Renal pelvis (tissue), 1 donor: ENCODE measurements at regions not wholly inside any gene's neighbourhood (a gene's known extent, or its start where the extent isn't known, plus 50 kb on each side); places are given as distances from the start of the nearest gene placed in this dataset.

ENCODE experiments used
- DNase-seq: peaks from one replicate; pipeline ENCODE4 v3.0.0-alpha.2; 2013

DNA sequence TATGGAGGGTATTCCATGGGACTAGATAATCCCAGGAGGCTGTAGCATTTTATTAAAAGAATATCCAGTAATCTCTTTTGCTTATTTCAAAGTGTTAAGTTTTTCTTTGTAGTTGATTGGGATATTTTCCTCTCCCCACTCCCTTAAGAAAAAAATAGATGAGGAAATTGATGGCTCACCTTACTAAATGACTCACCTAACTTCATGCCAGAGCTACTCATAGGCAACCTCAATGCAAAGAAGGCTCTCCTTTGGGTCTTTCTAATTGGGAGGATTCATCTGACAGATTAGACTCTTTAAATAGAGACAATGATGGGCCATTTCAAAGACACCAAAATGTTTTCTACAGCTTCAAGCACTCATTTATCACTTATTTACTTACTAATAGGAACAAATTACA is 528.5 kb upstream of the BTBD3 start:
- DNase-seq: no peak

GRCh38 chr20:11391591-11391990 is 526.1 kb upstream of the BTBD3 start:
- DNase-seq: no peak

DNA sequence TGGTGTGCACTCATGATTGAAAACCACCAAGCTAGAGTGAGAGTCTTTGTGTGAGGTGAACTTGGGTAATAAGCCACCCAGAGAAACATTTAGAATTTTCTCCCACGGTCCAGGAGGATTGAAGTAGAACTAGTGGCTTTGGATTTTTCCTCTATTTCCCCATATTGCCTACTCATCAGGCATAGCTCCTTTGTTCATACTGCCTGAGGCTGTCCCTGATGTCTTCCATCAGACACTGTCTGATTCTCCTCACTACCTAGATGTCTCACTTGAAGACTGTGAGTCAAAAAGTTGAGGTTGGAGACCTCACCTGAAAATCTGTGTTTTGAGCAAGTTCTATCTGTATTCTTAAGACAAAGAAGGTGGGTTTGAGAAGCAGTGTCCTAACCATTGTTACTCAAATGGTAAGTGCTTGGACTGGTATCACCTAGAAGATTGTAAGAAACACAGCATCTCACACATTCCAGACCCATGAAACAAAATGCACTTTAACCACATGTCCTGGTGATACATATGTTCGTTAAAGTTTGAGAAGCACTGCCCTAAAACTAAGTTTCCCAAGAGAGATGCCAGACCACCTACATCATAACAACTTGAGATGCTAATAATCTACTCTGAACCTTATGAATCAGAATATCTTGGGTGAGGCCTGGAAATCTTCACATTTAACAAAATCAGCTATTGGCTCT is 523.4 kb upstream of the BTBD3 start:
- no peak for DNase-seq

DNA sequence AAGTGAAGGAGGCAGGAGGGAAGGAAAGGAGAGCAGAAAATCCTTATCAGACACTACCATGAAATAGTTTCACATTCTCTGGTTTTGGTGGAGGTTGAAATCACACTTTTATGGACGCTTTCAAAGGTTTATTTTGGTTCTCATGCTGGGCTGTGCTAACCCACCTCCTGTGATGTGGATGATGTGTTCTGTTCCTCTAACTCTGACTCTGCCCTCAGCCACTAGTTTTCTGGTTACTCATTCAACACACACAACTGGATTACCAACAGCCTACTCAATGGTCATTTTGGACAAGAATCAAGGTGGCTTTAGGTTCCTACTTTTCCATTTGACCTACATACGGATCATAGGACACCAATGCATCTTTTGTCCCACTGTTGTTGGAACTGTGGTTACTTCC is 522.1 kb upstream of the BTBD3 start:
- DNase-seq: no peak

DNA sequence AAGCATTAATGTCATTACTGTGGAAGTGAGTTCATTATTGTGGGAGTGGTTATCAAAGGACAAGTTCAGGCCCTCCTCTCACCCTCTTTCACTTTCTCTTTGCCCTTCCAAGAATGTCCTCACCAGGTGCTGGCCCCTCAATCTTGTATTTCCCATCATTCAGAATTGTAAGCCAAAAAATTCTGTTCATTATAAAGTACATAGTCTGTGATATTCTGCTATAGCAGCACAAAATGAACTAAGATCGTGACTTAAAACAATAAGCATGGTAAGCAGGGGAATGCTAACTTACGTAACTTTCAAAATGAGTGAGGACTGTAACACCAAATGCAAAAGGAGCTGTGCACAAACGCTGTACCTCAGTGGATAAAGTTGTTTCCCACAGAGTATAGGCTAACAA is 515.7 kb upstream of the BTBD3 start:
- no peak for DNase-seq

- peak; percentile 65 for DNase-seq
Measured at GRCh38 chr20:11403711-11404110, 514.0 kb upstream of the BTBD3 start.

- DNase-seq: no peak
Measured at GRCh38 chr20:11406877-11407276, 510.8 kb upstream of the BTBD3 start.

DNA sequence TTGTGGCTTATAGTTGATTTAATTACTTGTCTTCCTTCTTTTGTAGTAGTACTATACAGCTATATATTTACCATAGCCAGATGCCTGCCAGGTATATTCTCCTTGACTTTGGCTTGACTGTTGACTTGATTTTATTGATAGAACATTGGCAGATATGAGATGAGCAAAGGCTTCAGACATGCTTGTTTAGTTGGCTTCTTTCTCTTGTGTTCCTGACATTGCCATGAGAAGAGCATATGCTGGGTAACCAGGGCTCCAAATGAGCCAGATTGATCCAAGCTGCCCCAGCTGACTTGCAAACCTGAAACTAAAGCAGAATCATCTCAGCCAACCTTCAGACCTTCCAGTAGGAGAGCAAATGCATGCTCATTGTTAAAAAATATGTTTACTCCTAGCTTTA is 508.1 kb upstream of the BTBD3 start:
- no peak for DNase-seq

DNA sequence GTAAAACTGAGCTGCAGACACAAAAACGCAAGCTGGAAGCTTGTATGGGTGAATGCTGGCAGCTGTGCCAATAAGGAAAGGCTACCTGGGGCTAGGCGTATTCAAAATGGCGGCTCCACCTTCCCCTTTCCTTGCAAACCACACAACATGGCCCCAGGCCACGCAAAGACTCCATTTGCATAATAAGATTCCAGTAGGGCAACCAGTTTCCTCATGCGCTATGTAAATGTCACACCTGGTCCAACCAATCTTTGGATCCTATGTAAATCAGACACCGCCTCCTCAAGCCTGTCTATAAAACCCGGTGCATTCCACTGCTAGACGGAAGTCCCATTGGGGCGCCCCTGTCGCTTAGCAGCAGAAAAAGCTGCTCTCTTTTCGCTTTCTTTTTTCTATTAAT is 505.9 kb upstream of the BTBD3 start:
- DNase-seq: no peak

GRCh38 chr20:11426948-11427347 is 490.7 kb upstream of the BTBD3 start:
- DNase-seq: no peak

DNA sequence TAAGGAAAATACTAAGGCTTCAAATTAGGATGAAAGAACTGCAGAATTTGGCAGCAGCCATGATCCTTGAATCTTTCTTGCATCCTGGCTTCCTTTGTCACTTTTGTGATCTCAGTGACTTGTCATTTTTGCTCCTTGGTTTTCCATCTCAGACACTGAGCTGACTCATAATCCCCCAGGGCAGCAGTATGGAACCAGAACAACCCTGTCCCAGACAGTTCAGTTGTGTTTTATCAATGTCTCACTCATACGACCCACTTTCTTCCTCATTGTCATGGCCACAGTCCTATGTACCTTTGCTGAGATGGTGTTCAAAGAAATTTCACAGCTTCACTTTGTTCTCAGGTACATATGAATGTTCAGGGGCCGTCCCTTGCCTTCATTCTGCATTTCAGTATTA is 488.5 kb upstream of the BTBD3 start:
- DNase-seq: no peak

- DNase-seq: peak; percentile 43
Measured at GRCh38 chr20:11429889-11430519, 487.7 kb upstream of the BTBD3 start.

GRCh38 chr20:11430652-11431051 is 487.0 kb upstream of the BTBD3 start:
- no peak for DNase-seq

DNA sequence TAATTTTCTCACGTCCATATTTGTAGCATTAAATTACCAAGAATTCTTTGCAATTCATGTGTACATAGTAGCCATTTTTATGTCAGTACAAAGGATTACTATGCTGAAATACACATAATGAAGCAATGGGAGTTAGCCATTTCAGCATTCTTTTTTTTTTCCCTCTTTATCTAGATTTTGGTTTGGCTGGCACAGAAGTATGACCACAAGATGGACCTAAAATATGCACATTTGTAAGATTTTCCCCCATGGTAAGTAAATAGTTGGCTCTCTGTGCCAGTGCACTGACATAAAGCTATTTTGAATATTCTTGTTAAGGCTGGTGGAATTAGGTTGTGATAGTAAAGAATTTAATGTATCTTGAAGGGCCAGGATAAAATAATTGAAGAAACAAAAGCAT is 486.1 kb upstream of the BTBD3 start:
- no peak for DNase-seq

DNA sequence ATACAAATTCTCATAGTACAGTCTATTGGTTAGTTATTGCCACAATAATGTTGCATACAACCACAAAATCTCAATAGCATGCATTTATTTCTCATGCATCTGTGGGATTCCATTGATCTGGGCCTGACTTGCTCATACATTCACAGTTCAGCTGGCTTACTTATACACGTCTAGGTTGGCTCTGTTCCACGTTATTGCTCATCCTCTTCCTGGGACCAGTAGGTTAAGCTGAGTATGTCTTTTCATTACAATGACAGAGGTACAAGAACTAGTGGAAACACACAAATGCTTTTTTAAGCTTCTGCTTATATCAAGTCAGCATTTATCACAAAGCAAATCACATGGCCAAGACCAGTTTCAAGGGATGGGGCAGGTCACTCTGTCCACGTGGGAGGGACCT is 485.3 kb upstream of the BTBD3 start:
- no peak for DNase-seq

DNA sequence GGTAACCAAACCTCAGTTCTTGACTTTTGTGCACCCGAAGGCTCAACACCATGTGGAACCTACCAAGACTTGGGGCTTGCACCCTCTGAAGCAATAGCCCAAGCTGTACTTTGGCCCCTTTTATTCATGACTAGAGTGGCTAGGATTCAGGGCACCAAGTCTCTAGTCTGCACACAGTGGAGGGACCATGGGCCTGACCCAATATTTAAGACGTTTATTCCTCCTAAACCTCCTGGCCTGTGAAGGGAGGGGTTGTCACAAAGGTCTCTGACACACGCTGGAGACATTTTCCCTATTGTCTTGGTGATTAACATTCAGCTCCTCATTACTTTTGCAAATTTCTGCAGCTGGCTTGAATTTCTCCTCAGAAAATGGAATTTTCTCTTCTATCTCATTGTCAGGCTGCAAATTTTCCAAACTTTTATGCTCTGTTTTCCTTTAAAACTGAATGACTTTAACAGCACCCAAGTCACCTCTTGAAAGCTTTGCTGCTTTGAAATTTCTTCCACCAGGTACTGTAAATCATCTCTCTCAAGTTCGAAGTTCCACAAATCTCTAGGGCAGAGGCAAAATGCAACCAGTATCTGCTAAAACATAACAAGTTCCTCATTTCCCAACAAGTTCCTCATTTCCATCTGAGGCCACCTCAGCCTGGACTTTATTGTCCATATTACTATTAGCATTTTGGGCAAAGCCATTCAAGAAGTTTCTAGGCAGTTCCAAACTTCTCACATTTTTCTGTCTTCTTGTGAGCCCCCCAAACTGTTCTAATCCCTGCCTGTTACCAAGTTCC is 481.4 kb upstream of the BTBD3 start:
- no peak for DNase-seq

- no peak for DNase-seq
Measured at GRCh38 chr20:11437090-11437489, 480.6 kb upstream of the BTBD3 start.

DNA sequence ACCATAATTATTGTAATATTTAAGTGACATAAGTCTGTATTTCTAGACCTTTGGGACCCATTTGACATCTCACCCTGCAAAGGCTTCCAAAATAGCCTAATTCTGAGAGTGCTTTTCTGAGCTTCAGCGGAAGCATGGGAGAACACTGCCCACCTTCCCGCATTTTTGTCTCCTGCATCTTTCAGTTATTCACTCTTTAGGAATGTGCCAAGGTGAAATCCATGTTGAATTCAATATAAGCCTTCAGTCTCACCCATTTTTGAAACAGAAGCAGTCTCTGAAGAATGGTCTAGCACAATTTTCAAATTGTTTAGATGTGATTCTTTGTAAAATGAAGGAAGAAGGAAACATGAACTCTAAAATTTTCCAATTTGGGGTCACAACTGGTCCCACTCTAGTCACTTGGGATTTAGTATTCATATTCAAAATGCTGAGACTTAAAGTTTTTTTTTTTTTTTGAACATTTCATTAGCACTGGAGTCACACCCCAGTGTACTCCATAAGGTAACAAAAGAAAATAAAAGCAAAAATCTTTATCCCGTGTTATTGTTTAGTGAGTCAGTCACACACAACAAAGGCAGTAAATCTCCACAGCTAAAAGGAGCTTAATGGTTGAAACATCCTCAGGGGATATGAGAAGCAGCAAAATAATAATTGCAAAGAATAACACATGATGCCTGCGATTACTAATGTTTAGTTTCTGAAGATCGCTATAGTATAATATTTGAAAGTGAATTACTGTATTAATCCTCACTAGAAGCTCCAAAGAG is 479.9 kb upstream of the BTBD3 start:
- DNase-seq: no peak

DNA sequence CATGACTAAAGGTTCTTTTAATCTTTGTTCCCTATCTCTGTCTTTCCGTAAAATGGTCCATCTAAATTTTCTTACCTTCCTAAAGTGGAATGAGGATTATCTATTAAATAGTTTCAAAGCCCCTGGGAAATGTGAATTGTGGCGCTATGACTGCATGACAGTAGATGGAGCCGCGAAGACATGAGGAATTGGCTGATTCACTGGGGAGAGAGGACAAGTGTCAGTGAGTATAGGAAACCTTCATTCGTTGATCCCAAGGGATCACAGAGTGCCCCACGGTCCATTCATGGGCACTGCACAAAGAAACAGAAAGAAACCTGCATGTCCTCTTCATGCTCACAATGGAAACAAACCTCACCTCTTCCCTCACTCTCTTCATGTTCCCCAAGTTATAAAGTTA is 479.3 kb upstream of the BTBD3 start:
- DNase-seq: no peak

- no peak for DNase-seq
Measured at GRCh38 chr20:11443382-11444119, 474.1 kb upstream of the BTBD3 start.

- no peak for DNase-seq
Measured at GRCh38 chr20:11445161-11445560, 472.5 kb upstream of the BTBD3 start.

- DNase-seq: no peak
Measured at GRCh38 chr20:11445891-11446290, 471.8 kb upstream of the BTBD3 start.
